Bone marrow (tissue), 2 donors: ENCODE measurements at regions not wholly inside any gene's neighbourhood (a gene's known extent, or its start where the extent isn't known, plus 50 kb on each side); places are given as distances from the start of the nearest gene placed in this dataset.
"Not testable (repeated sequence)": the region's sequence is repeated elsewhere in the genome, so short reads cannot be mapped to it uniquely, and the experiment has no call there.

Experiments used
- DNase-seq, 2 donors: peaks; one replicate each; lab custom pipeline; 2025; lab: John Stamatoyannopoulos, UW

GRCh38 chr14:71165121-71166031 is 258.1 kb downstream of the PCNX1 start:
- DNase-seq, result no peak

GRCh38 chr14:71166180-71166837 is 259.1 kb downstream of the PCNX1 start:
- no peak for DNase-seq

GRCh38 chr14:71167325-71167950 is 260.2 kb downstream of the PCNX1 start:
- DNase-seq, result not testable (repeated sequence)

GRCh38 chr14:71168161-71168560 is 260.9 kb downstream of the PCNX1 start:
- DNase-seq, result not testable (repeated sequence)

- no peak for DNase-seq
Measured at GRCh38 chr14:71168564-71169427, 261.5 kb downstream of the PCNX1 start.

- DNase-seq, result no peak
Measured at GRCh38 chr14:71169861-71170260, 262.6 kb downstream of the PCNX1 start.

GRCh38 chr14:71175491-71175890 is 268.2 kb downstream of the PCNX1 start:
- DNase-seq, result no peak

GRCh38 chr14:71179066-71179465 is 271.8 kb downstream of the PCNX1 start:
- no peak for DNase-seq

GRCh38 chr14:71180397-71180796 is 273.1 kb downstream of the PCNX1 start:
- DNase-seq, result no peak

GRCh38 chr14:71181215-71182003 is 274.1 kb downstream of the PCNX1 start:
- no peak for DNase-seq

GRCh38 chr14:71183876-71184689 is 276.8 kb downstream of the PCNX1 start:
- no peak for DNase-seq

- DNase-seq, result no peak
Measured at GRCh38 chr14:71185637-71186036, 278.4 kb downstream of the PCNX1 start.

GRCh38 chr14:71187633-71188356 is 280.5 kb downstream of the PCNX1 start:
- no peak for DNase-seq

GRCh38 chr14:71190770-71191374 is 283.6 kb downstream of the PCNX1 start:
- no peak for DNase-seq

GRCh38 chr14:71193663-71194062 is 286.4 kb downstream of the PCNX1 start:
- no peak for DNase-seq

- no peak for DNase-seq
Measured at GRCh38 chr14:71194251-71194650, 287.0 kb downstream of the PCNX1 start.

- no peak for DNase-seq
Measured at GRCh38 chr14:71196921-71197320, 289.7 kb downstream of the PCNX1 start.

GRCh38 chr14:71198687-71199086 is 291.4 kb downstream of the PCNX1 start:
- no peak for DNase-seq

- DNase-seq, result no peak
Measured at GRCh38 chr14:71201840-71202239, 294.6 kb downstream of the PCNX1 start.
